HG03442 (cell line): ENCODE measurements at regions not wholly inside any gene's neighbourhood (a gene's known extent, or its start where the extent isn't known, plus 50 kb on each side); places are given as distances from the start of the nearest gene placed in this dataset.

ENCODE experiments used
- ATAC-seq: cut with Tn5 transposase; IDR thresholded peaks from one replicate; pipeline ENCODE4 v1.9.1; 2021; ENCODE audit warnings: mild to moderate bottlenecking, moderate library complexity; ENCODE audit not compliant: unreplicated experiment

- no peak for ATAC-seq
Measured at GRCh38 chr2:16150456-16151280, 210.3 kb downstream of the MYCN start.

DNA sequence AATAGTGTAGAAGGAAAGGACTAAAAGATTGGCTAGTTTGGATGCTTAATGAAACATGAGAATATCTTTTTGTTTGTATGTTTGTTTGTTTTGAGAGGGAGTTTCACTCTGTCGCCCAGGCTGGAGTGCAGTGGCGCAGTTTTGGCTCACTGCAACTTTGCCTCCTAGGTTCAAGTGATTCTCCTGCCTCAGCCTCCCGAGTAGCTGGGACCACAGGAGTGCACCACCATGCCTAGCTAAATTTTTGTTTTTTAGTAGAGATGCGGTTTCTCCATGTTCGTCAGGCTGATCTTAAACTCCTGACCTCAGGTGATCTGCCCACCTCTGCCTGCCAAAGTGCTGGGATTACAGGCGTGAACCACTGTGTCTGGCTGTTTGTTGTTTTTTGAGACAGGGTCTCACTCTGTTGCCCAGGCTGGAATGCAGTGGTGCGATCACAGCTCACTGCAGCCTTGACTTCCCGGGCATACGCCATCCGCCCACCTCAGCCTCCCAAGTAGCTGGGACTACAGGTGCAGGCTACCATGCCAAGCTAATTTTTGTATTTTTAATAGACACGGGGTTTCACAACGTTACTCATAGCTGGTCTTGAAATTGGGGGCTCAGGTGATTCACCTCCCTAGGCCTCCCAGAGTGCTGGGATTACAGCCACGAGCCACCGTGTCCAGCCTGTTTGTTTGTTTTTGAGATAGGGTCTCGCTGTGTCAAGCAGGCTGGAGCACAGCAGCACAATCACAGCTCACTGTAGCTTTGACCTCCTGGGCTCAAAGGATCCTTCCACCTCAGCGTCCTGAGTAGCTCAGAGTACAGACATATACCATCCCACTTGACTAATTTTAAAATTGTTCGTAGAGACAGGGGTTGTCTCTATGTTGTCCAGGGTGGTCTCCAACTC lies 209.2 kb downstream of the MYCN start:
- ATAC-seq: no peak

GRCh38 chr2:16148632-16149348 lies 208.4 kb downstream of the MYCN start:
- ATAC-seq: no peak

GRCh38 chr2:16142383-16143361 lies 202.3 kb downstream of the MYCN start:
- no peak for ATAC-seq

DNA sequence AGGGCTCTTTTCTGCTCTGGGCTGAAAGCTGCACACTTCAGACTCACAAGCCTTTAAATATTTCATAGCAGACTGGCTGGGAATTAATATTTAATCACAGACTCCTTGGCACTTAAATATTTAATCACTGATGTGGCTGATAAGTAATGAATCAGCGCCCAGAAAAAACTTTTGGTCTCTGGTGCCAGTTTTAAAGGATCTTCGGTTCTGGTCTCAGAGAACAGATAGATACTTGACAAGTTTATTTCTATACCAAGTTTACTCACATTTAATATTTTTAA lies 201.2 kb downstream of the MYCN start:
- ATAC-seq: no peak

GRCh38 chr2:16140771-16141640 lies 200.7 kb downstream of the MYCN start:
- no peak for ATAC-seq

- ATAC-seq: no peak
Measured at GRCh38 chr2:16139663-16140615, 199.6 kb downstream of the MYCN start.

DNA sequence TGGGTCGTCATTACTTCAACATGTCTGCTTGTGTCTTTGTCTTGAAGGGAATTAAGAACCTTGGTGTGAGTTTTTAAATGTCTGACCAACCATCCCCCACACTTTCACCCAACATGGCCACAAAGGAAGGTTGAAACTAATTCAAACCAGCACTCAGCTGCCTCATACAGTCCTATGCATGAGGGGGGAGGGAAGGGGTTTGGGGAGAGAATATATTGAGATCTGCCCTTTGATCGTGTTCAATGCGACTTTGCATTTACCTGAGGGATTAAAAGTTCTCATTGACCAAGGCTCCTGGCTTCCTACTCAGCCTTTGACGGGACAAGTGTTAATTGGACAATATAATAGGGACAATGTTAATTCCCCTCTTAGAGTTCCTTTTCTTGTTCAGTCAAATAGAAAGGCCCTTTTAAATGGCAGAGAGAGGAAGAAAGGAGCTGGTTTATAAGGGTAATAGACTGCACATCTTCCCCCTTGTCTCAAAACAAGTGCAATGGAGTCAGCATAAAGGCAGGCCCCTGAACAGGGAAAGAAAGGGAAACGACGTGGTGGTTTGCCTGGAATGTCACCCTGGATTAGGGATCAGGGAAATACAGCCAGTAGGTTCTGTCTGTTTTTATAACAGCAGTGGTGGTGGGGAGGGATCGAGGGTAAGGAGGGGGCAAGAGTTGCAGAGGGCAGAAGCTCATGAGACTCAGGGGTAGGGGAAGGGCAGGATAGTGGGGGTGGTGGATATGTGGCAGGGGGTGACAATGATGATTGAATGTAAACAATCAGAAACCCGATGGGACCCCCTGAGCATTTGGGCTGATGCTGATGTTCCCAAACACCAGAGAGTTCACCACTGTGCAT lies 198.7 kb downstream of the MYCN start:
- no peak for ATAC-seq

- ATAC-seq: no peak
Measured at GRCh38 chr2:16137080-16137755, 196.9 kb downstream of the MYCN start.

DNA sequence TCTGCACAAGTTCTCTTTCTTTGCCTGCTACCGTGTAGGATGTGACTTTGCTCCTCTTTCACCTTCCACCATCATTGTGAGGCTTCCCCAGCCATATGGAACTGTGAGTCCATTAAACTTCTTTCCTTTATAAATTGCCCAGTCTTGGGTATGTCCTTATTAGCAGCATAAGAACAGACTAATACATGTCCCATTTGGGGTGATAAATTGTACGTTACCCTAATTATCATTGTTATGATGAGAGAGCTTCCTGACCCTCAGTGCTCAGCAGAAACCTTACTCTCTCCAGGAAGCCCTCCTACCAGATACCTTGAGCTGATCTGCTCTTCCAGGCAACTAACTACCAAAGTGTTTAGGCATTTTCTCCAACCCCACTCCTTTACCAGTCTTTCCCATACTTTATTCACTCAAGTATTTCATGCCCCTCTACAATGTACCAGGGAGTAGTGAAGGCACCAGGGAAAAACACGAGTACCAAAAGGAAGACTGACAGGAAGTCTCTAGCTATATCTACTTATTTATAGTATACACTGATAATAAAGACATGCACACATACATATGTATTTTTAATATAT lies 196.2 kb downstream of the MYCN start:
- no peak for ATAC-seq

DNA sequence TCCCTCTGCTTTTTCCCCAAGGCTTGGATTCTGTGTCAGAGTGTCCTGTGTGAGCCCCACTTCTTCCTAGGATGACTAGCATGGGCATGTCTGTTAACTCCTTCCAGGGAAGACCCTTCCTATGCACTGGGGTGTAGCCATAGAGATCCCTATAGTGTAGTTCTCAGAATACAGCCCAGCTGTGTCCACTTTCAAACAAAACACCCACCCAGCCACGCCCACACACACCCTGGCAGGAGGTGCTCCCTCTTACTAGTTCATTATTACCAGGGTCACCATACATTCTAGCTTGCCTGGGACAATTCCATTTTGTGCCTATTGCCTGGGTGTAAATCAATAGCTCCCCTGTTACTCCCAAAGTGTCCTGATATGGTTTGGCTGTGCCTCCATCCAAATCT lies 195.6 kb downstream of the MYCN start:
- no peak for ATAC-seq

GRCh38 chr2:16135196-16135912 lies 195.0 kb downstream of the MYCN start:
- no peak for ATAC-seq

DNA sequence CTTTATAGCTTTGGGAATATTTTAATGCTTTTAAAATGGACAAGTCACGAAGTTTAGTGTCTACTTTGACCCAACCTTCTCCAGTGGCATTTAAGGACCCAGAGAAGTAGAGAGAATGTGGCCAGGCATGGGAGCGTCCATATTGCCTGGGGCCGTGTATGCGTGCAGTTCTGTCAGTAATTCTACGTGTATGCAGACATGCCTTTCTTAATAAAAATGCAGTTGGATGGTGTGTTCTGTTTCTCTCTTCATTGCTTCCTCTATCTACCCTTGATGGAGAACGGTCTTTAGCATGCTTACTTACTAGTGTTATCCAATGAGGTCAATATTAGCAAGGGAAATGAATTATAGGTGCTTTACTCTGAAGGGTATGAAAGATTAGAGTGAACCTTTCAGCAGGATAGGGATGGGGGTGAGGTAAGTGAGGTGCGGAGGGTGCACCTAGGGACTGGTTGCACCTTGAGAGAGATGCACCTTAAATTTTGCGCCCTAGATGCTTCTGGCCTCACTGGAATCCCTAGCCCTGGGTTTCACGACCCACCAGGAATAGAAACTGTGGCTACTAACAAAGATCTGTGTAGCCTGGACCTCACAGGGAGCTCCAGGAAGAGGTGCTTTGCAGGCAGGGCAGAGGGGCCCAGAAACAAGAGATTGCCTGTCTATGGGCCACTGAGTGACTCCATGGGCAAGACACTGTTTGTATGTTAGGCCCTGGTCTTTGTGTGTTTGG lies 194.3 kb downstream of the MYCN start:
- ATAC-seq: no peak

GRCh38 chr2:16130906-16131400 lies 190.6 kb downstream of the MYCN start:
- no peak for ATAC-seq

- ATAC-seq: no peak
Measured at GRCh38 chr2:16130541-16130880, 190.2 kb downstream of the MYCN start.
